ENCODE measurements at regions not wholly inside any gene's neighbourhood (a gene's known extent, or its start where the extent isn't known, plus 50 kb on each side); places are given as distances from the start of the nearest gene placed in this dataset.

DNA sequence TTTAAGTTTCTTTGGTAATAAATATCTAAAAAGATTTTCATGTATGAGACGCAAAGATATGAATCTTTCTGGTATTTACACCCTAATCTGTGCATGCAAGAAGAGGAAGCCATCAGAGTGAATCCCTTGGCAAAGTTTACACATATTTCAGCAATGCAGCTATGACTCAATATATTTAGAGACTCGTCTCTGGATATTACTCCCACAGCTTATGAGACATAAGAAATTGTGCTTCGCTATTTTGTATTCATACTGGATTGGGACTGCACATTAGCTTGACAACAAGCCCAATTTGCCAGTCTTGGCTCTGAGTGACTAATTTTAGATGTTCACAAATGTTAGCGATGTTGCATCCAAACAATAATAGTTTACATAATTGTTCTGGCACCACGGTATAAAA is 532.0 kb downstream of the CDH11 start:
- no peak for TF ChIP-seq CREB1 (IDR thresholded peaks at IDR 0.05; ENCODE audit: low read depth)

DNA sequence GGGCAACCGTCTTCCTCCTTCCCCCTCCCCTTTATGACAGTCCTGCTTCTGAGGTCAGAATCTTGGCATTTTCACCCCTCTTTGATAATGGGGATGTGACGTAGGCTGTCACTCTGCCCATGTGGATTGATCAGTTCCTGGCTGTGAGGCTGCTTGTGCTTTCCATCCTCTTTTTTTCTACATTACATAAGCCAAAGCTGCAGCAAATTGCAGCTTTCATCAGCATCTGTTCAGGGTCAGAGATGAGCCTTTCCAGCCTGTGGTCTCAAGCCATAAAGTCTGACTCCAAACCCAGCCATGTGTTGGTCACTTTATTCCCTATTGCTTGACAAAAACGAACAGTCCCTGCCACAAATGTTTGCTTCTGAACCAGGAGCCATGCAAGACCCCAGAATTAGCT is 535.1 kb downstream of the CDH11 start:
- TF ChIP-seq FOXM1 (IDR thresholded peaks at IDR 0.05; ENCODE audit: borderline replicate concordance, low read depth) (no peak), CREB1 (IDR thresholded peaks at IDR 0.05; ENCODE audit: low read depth) (no peak), CEBPB (IDR thresholded peaks at IDR 0.05) (no peak), EGR1 (IDR thresholded peaks at IDR 0.05) (no peak), USF1 (IDR thresholded peaks at IDR 0.05) (no peak), TAF1 (IDR thresholded peaks at IDR 0.05; ENCODE audit: low read depth) (no peak), RAD21 (IDR thresholded peaks at IDR 0.05; ENCODE audit: low read depth) (no peak), TCF12 (IDR thresholded peaks at IDR 0.05; ENCODE audit: low read depth) (no peak), YY1 (IDR thresholded peaks at IDR 0.05; ENCODE audit: low read depth) (no peak), TEAD4 (IDR thresholded peaks at IDR 0.05) (no peak), ZBTB7A (IDR thresholded peaks at IDR 0.05; ENCODE audit: low read depth) (no peak), NFIC (IDR thresholded peaks at IDR 0.05) (no peak), REST (IDR thresholded peaks at IDR 0.05; ENCODE audit: low read depth) (no peak)
- TF ChIP-seq, protein P1, sequence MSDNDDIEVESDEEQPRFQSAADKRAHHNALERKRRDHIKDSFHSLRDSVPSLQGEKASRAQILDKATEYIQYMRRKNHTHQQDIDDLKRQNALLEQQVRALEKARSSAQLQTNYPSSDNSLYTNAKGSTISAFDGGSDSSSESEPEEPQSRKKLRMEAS (IDR thresholded peaks at IDR 0.05) = no peak

DNA sequence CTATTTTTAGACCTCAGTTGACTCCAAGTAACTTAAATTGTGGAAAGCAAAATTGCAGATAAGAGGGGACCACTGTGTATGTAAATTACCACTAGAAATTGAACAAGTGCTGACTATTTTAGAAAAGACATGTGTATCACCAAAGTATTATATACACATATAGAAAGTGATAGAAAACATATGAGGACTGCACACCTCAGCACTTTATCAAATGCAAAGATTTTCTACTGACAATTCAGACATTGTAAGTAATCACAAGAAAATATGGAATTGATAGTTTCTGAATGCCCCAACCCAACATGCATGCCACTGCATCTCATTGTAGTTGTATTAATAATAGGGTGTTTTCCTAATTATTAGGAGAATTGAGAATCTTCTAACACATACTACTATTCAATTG is 536.5 kb downstream of the CDH11 start:
- TF ChIP-seq USF1 (IDR thresholded peaks at IDR 0.05) = no peak
- TF ChIP-seq EP300 (IDR thresholded peaks at IDR 0.05; ENCODE audit: borderline replicate concordance) = no peak
- TF ChIP-seq FOXM1 (IDR thresholded peaks at IDR 0.05; ENCODE audit: borderline replicate concordance, low read depth) = no peak
- TF ChIP-seq NFIC (IDR thresholded peaks at IDR 0.05) = no peak
- no peak for TF ChIP-seq YY1 (IDR thresholded peaks at IDR 0.05; ENCODE audit: low read depth)
- no peak for TF ChIP-seq TEAD4 (IDR thresholded peaks at IDR 0.05)

DNA sequence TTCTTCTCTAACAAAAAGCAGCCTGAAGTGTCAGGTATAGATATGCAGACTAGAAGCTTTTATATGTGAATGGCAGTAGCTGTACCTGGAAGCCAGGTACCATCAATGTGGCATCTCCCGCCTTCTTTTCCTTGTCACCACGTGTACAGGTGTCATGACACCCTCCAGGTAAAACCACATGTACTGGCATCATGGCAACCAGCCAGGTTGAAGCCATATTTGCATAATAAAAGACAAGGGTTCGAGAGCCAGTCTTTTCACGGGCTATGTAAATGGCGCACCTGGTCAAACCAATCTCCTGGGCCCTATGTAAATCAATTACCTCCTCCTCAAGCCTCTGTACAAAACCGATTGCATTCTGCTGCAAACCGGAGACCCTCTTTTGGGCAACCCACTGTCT is 541.3 kb downstream of the CDH11 start:
- TF ChIP-seq ZBTB7A (IDR thresholded peaks at IDR 0.05; ENCODE audit: low read depth) = no peak
- no peak for TF ChIP-seq EP300 (IDR thresholded peaks at IDR 0.05; ENCODE audit: borderline replicate concordance)
- TF ChIP-seq RAD21 (IDR thresholded peaks at IDR 0.05; ENCODE audit: low read depth) = no peak
- TF ChIP-seq TAF1 (IDR thresholded peaks at IDR 0.05; ENCODE audit: low read depth) = no peak
- TF ChIP-seq, protein P1 (IDR thresholded peaks at IDR 0.05) = no peak
- no peak for TF ChIP-seq REST (IDR thresholded peaks at IDR 0.05; ENCODE audit: low read depth)
- TF ChIP-seq USF1 (IDR thresholded peaks at IDR 0.05) = no peak
- no peak for TF ChIP-seq YY1 (IDR thresholded peaks at IDR 0.05; ENCODE audit: low read depth)
- TF ChIP-seq CREB1 (IDR thresholded peaks at IDR 0.05; ENCODE audit: low read depth) = no peak
- TF ChIP-seq TCF12 (IDR thresholded peaks at IDR 0.05; ENCODE audit: low read depth) = no peak
- TF ChIP-seq FOXM1 (IDR thresholded peaks at IDR 0.05; ENCODE audit: borderline replicate concordance, low read depth) = no peak
- TF ChIP-seq CEBPB (IDR thresholded peaks at IDR 0.05) = no peak

DNA sequence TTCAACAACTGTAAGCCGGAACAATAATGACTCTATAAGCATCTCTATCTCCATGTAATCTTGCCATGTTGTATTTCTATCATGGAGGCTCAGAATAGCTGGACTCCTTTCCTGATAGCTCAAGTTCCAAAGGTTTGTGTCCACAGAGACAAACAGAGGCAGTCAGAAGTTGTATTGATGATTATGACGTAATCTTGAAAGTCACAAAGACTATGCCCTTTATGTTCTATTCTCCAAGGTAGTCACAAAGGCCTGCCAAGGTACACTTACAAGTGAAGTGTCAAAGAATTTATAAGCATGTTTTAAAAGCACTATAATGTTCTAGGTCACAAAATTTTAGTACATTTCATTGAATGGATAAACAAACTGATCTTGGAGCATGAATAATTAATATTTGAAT is 542.2 kb downstream of the CDH11 start:
- TF ChIP-seq REST (IDR thresholded peaks at IDR 0.05; ENCODE audit: low read depth) (no peak), FOXM1 (IDR thresholded peaks at IDR 0.05; ENCODE audit: borderline replicate concordance, low read depth) (no peak), USF1 (IDR thresholded peaks at IDR 0.05) (no peak), CEBPB (IDR thresholded peaks at IDR 0.05) (no peak), EGR1 (IDR thresholded peaks at IDR 0.05) (no peak), YY1 (IDR thresholded peaks at IDR 0.05; ENCODE audit: low read depth) (no peak), TAF1 (IDR thresholded peaks at IDR 0.05; ENCODE audit: low read depth) (no peak), CREB1 (IDR thresholded peaks at IDR 0.05; ENCODE audit: low read depth) (no peak), ZBTB7A (IDR thresholded peaks at IDR 0.05; ENCODE audit: low read depth) (no peak), EP300 (IDR thresholded peaks at IDR 0.05; ENCODE audit: borderline replicate concordance) (no peak), TEAD4 (IDR thresholded peaks at IDR 0.05) (no peak), RAD21 (IDR thresholded peaks at IDR 0.05; ENCODE audit: low read depth) (no peak), TCF12 (IDR thresholded peaks at IDR 0.05; ENCODE audit: low read depth) (no peak), NFIC (IDR thresholded peaks at IDR 0.05) (no peak)
- TF ChIP-seq, protein P1 (IDR thresholded peaks at IDR 0.05) = no peak
